ENCODE measurements at regions not wholly inside any gene's neighbourhood (a gene's known extent, or its start where the extent isn't known, plus 50 kb on each side); places are given as distances from the start of the nearest gene placed in this dataset.

DNA sequence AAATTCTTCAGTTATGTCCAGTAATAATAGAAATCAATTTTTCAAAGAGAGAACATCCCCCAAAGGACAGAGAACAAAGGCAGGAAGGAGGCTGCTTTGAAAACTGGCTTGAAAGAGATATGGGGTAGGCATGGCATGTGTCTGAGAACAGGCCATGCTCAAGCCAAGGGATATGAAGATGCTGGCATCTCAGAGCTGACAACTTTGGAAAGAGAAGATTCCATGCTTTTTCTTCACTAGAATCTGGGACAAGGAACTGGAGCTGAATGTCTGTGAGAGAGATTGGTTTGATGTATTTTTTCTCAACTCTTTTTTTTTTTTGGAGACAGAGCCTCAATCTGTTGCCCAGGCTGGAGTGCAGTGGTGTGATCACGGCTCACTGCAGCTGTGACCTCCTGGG lies 139.8 kb upstream of the DLX2 start (continued):
- TF ChIP-seq CHD7 (IDR thresholded peaks at IDR 0.05; ENCODE audit: insufficient replicate concordance, low read length) = no peak
- TF ChIP-seq RBBP5 (IDR thresholded peaks at IDR 0.05; ENCODE audit: borderline replicate concordance, low read depth, low read length) = no peak
- TF ChIP-seq CBX5 (IDR thresholded peaks at IDR 0.05; ENCODE audit: low read depth, low read length) = no peak
